ENCODE measurements at regions not wholly inside any gene's neighbourhood (a gene's known extent, or its start where the extent isn't known, plus 50 kb on each side); places are given as distances from the start of the nearest gene placed in this dataset.

DNA sequence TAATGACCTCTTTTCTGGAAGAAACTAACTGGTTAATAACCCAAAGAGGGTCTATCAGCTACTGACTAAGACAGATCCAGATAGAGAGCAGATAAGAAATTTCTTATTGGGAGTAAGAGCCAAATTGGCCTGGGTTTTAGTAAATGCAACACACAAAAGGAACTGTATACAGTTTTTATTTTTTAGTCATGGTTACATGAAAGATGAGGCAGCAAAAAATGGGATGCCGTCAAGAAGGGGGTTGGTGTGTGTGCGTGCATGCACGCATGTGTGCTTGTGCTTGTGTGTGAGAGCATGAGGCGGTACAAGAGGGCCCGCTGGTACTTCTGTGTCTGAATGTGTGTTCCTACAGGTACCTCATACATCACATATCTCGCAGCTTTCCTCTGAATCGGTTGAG lies 466.2 kb upstream of the HNRNPA3 start:
- DNase-seq = no peak

DNA sequence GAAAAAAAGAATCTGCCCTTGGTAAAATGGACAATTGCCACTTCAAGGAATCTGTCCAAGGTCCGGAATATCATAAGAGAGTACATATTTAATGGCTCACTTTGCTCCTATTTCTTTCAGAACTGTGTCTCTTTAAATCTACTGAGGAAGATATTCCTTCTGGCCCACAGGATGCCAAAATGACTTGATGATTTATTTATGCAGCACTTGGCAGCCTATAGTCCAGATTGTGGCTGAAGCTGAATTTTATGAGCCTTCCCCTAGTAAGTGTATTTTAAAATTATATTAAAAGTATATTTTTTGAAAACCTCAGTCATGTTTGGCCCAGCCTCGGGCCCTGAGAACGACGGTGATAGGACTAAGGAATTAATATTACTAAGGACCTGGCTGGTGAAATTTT lies 465.1 kb upstream of the HNRNPA3 start:
- peak in 1 of 2 experiments; percentile 1 for DNase-seq

DNA sequence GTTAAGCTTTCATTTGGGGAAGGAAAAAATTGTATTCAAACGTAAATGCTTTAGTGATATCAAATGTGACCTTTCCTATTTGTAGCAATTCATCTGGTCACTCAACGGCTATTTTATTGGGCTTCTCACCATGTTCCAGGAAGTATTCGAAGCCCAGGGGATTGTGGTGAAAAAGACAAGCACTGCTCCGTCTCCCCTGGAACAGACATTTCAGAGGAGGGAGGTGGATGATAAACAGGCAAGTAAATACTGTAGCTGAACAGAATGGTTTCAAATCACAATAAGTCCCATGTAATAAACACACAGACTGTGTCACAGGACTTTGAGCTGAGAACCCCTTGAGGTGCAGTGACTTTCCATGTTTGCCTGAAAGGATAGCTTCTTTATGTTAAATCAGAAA lies 464.7 kb upstream of the HNRNPA3 start:
- no peak for DNase-seq

DNA sequence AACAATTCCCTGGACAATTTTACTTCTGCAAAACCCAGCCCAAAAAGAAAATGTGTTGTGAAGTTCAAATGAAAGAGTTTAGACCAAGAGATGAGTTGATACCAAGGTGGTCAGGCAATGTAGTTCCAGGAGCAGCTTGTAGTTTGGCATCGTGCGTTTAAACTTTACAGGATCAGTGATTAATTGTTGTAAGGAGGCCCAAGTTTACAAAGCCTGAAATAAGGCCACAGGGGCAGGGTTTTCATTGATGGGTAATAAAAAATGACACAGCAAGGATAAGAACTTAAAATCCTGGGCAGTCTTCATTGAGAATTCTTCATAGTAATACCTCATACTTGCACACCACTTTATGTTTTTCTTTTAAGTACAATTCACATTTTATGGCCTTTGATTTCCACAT lies 463.9 kb upstream of the HNRNPA3 start:
- no peak for DNase-seq

DNA sequence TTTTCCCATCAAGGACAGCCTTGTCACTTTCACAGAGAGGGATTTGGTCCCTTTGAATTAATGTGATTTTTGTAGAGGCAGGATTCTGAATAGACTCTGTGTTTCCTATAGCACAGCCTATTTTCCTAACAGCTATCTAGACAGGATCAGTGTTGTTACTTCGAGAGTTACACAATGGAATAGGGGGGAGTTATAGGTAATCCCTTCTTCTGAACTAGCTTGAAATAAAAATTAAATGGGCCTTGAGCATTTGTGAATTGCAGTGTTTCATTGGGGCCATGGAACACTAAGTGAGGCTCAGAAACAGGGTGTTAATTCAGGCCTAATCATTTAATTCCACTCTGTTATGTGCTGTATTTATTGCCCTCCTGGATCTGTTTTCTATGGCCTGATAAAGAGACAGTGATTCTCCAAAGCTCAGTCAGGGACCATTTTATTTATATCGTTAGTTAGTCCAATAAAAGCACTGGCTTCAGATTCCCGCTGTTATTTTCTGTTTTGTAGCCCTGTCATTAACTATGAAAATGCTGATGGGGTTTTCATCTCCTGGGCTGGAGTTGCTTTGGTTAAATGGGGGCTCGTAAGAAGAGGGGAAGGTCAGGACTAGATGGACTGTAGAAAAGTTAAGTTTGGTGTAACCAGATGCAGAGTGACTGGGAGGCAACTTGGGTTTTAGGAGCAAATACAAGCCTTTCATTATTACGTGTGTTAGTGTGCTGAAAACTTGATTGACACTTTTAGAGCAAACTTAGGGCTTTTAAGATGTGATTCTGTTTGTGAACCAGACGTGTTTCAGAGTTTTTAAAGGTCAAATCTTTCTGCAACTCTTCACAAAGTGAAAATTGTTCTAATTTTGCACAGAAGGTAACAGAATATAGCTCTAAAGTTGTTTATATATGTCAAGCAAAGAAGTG lies 461.0 kb upstream of the HNRNPA3 start:
- DNase-seq = no peak

DNA sequence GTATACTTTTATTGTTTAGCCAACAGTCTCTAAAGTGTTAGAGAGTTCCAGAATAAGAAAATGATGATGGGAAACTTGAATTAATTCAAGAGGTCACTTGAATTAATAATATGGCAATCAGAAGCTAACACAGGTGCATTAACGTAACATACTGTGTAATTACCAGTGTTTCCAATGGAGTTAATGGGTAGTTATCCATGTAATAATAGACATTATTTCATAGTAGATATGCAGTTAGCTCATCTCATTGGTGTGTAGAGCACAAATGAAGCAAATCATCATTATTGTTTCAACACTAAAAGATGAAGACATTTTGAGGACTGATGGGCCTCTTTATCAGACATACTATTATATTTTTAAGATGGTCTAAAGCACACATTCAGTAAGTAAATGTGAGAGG lies 460.3 kb upstream of the HNRNPA3 start:
- no peak for DNase-seq

DNA sequence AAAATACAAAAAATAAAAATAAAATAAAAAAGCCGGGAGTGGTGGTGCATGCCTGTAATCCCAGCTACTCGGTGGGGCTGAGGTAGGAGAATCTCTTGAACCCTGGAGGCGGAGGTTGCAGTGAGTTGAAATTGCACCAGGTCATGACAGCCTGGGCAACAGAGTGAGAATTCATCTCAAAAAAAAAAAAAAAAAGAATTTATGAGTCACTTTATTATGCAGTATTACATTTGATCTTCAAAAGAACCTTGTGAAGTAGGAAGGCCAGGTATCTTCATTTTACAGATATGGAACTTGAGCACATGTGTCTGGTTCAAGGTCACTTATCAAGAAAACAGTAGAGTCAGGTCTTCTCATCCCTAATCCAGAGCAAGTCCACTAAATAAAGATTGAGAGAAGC lies 459.4 kb upstream of the HNRNPA3 start:
- no peak for DNase-seq

DNA sequence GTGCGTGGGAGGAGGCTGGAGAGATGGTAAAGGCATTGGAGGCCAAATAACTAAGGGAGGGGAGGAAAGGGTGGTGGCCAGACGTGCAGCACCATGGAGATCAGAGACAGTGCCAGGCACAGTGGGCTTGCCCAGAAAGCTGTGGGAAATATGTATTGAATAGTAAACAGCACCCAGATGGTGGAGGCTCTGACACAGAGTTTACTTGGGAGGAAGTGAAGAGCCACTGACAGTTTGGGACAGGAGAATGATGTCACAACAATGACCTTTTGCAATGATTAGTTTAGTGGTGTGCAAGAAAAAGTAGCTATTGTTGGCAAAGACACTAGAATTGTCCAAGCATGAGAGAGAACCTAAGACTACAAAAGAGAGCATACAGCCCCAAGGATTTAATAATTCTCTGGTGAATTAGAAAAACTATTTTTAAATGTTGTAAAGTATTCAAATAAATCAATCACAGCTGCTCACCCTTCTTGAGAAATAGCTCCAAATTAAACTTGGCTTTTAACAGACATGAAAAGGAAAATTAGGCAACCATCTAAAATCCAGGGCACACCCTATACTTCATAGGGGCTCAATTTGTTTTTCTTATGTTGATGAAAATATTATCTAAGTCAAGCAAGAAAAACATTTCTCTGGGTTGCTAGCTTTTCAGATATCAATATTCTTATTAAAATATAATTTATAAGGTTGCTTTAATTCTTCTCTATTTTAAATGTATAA lies 458.7 kb upstream of the HNRNPA3 start:
- peak; percentile 1 to 54 for DNase-seq

DNA sequence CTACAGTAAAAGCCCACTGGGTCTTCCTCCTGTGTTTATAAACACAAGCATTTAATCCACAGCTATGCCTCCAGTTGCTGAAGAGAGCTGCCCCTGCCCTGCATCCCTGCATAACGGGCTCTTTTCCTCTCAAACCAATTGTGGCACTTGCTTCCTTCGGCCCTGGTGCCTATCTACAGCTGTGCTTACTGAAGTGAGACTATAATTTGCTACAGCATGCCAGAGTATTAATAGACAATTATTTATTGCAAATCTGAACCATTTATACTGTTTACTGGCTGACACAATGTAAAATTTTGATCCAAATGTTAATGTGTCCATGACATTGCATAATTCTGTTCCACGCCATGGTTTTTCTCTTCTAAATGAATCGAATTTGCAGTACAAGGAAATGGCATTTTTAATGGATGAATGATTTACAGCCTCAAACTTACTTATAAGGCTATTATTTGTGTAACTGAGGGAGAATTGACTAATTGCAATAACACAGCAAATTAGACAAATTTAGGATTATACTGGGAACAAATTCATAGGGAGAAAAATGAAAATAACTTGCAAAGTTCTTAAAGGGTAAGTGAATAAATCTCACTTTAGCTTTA lies 457.0 kb upstream of the HNRNPA3 start:
- DNase-seq = no peak

DNA sequence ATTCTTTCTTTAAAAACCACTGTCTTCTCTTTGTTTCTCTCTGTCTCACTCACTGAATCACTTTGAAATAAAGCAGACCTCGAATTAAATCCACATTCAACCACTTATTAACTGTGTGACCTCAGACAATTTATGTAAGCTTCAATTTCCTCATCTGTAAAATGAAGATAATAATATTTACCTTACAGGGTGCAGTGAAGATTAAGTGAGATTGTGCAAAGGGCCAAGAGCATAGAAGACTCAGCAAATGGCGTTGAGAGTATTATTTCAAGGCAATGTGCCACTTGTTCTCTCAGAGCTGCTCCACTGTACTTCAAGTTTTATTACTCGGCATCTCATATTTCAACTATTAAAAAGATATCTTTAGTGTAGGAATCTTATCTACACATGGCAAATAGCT lies 454.2 kb upstream of the HNRNPA3 start:
- no peak for DNase-seq

DNA sequence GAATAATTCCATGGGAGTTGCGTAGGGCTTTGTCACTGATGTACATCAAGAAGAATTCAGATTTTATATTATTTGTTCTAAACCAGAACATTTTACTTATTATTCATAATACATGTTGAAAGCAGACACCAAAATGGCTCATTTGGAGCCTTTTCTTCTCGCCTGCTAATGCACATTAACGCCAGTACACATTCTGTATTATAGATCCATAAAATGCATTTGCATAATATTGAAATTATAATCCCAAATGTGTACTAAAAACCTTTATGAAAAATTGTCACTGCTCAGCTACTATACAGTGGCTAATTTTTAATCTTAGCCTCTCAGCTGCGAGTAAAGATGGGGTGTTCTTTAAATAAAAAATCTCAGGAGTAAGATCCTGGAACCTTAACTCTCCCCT lies 452.2 kb upstream of the HNRNPA3 start:
- no peak for DNase-seq

DNA sequence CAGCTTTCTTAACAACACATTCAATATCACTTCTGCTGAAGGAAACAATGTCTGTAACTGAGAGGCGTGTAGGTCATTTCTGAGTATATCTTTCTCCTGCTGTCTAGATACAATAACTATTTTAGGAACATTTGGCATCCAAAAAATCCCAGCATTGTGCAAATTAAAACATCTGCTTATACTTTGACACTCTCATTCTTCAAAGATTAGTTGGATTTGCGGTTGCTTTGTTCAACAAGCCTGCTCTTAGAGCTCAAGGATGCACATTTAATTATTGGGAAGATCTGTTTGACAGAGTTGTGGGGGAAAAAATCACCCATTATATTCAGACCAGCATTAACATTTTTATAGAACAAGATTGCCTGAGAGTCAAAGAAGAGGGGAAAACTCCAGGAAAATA lies 449.5 kb upstream of the HNRNPA3 start:
- no peak for DNase-seq

DNA sequence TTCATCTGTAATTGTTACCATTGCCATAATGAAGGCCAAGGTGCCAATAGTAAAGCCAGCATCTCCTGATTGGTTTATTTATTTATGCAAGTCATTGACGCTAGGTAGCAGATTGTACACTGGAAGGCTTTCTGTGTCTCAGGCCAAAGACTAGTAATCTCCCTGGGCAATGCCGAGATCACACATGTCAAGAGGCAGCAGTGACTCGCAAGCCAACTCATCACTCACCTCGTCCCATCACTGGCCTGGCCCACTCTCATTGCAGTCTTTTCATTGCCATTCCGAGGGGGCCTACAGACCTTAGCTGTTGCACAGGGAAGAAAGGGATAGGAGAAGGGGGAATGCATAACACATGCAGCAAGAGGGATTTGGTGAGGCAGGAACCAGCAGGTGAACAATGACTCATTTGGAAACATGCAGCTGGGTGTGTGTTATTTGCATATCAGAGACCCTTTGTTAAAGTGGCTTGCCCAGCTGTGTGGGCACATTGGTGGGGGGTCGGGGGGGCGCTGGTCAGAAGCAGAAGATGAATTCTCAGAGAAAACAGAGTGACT lies 448.7 kb upstream of the HNRNPA3 start:
- DNase-seq = no peak

DNA sequence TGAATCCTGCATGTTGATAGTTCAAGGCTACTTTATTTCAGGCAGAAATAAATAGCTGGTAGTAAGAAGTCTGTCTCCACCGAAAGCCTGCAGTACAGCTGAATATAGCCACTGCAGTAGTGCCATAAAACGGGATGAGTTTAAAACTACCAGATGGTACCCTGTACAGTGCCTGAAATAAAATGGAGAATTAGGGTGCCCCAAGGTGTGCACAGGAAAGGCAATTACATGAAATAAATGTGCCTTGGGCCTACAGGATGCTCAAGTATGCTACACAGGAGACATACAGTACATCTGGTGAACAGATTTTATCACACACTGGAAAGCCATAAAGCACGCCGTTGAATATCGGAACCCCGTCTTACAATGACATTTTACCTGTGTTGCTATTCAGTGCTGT lies 447.7 kb upstream of the HNRNPA3 start:
- no peak for DNase-seq

DNA sequence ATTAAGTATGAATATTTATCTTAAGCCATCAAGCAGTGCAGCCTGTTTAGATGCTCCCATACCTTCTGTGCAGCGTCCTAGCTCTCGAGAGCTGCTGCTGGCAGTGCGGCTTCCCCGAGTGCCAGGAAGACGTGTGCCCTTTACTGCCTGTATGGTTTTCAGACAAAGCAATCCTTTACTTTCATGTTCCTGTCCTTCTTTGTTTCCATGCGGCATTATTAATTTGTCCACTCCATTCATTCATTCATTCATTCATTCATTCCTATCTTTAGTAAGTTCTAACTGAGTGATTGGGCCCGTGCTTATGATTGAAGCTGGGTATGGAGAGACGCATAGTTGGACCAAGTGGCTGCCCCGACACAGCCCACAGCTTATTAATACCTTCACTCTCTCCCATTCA lies 446.6 kb upstream of the HNRNPA3 start:
- no peak for DNase-seq

DNA sequence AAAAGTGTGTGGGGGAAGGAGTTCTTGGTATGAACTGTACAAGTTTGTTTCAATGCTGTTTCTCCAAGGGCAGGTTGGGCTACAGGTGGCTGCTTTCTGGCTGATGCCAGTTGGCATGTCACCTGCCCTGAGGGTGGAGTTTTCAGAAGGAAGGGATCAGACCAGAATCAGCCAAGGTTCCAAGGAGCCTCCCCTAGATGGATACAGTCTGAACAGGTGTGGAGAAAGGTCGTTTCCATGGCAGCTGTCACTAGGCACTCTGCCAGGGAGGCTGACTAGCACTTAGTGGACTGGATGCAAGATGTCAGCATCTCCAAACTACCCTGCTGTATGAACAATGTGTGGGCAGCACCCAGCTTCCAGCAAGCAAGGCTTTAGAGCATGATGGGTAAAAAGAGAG lies 444.4 kb upstream of the HNRNPA3 start:
- DNase-seq = no peak

DNA sequence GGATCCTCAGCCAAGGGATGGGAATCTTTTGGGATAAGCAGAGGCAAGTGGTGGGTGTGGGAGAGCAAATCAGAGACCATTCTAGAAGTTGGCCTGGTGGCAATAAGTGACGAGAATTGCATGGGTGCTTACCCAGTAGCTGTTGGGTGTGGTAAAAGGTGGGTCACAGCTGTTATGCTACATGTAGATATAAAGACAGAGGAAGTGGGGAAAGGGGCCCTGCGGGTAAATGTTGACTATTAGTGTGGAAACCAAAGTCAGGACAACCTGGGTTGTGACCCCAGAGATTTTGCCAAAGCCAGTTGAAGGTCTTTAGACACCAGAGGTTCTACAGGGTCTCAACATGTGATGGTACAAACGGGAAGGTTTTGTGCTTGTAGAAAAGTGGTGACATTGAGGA lies 443.6 kb upstream of the HNRNPA3 start:
- DNase-seq = no peak

DNA sequence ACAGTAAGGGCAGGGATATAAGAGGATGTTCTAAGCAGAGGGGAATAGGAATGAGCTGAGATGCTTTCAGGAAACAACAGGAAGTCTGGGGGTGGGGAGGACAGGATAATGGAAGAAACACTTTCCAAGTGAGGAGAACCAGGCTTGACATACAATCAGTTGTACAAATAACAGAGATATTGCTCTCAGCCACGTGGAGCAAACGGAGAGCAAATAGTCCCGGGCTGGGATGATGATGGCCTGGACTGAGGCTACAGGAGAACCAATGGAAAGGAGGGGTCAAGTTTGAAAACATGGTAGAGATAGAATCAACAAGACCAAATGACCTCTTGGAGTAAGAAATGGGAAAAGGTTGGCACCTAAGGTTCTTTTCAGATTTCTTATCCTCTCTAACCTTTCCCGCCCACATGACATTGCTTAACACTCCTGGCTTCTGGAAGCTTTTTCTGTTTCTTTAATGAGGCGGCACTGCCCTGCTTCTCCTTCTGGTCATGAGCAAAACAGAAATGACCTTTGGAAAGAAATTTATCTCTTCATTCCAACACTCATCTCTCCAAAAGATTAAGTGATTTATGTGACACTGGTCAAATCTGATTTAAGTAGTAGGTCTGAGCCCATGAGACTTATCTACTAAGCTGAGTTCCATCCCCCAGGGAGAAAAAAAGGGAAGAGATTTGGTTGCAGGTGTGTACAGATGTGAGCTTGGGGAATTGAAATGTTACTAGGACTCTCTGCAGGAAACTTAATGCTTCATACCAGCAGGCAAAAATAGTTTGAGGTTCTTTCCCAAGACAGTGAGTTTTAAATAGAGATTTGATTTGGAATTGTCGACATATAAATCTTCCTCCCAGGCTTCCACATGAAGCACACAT lies 442.9 kb upstream of the HNRNPA3 start:
- no peak for DNase-seq

DNA sequence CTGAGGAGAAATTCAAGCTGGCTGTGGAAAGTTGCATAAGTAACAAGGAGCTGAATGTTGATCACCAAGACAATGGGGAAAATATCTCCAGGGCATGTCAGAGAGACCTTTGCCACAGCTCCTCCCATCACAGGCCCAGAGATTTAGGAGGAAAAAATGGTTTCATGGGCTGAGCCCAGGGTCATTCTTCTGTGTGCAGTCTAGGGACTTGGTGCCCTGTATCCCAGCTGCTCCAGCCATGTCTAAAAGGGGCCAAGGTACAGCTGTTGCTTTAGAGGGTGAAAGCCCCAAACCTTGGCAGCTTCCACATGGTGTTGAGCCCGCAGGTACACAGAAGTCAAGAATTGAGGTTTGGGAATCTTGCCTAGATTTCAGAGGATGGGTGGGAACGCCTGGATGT lies 439.8 kb upstream of the HNRNPA3 start:
- no peak for DNase-seq

DNA sequence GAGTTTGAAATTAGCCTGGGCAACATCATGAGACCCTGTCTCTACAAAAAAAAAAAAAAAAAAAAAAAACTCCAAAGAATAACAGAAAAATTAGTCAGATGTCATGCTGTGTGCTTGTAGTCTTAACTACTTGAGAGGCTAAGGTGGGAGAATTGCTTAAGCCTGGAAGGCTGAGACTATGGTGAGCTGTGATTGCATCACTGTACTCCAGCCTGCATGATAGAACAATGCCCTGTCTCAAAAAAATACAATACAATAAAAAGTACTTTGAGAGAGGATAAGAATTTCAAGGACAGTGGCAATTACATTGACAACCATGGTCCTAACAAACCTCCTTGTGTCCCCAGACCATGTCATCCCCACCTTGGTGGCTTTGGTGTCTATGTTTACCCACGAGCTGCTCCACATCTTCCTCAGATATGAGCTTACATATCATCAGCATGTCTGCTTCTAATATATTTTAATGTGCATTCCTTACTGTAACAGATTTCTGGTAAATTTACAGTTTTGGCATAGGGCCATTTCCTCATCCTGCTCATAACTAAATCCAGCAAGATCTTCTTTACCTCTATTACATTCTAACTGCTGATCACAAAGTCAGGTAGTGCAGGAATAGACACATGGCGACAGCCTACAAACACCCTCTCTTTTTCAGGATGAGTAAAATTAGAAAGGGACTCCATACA lies 437.7 kb upstream of the HNRNPA3 start:
- DNase-seq = no peak

DNA sequence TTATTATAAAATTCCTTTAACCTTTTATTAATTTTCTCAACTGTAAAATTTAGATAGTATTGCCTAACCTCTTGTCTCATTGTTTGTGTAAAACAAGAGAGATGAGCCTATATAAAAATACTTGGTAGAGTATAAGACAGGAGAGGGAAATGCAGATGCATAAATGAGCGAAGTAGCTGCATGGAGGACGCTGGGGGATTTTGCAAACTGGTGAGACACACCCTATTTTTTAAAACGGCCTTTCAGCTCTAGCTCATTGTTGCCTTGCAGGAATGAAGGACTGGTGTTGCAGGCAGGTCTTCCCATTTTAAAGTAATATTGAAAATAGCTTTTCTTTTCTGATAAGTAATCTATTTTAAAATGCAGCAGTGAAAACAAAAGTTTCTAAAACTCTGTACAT lies 435.3 kb upstream of the HNRNPA3 start:
- no peak for DNase-seq

DNA sequence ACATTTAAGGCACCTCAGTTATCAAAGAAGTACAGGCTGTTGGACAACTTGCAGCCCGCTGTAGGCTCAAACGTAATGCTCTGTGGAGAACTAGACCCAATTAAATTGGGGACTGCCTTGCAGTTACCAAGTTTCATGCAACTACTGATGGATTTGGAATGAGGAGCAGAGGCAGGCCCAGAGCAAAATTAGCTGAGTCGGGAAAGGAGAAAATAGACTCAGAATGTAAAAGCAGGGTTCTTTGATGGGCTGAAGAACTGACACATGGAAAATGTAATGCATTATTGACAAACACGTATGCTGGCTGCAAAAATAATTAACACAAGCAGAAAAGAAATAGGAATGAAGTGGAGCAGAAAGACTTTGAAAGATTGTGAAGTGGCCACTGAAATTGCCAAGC lies 432.7 kb upstream of the HNRNPA3 start:
- DNase-seq = no peak

Data from NCI-H446 (cell line).